ENCODE measurements at regions not wholly inside any gene's neighbourhood (a gene's known extent, or its start where the extent isn't known, plus 50 kb on each side); places are given as distances from the start of the nearest gene placed in this dataset.

GRCh38 chr14:71632440-71632946 is 299.7 kb upstream of the RGS6 start:
- no peak for TF ChIP-seq CTCF (IDR thresholded peaks at IDR 0.05; ENCODE audit: insufficient read depth, low read depth, low read length)
- TF ChIP-seq EZH2 (IDR thresholded peaks at IDR 0.05; ENCODE audit: insufficient read depth, low read length), result no peak
